ENCODE measurements at regions not wholly inside any gene's neighbourhood (a gene's known extent, or its start where the extent isn't known, plus 50 kb on each side); places are given as distances from the start of the nearest gene placed in this dataset.
"Not testable (repeated sequence)": the region's sequence is repeated elsewhere in the genome, so short reads cannot be mapped to it uniquely, and the experiment has no call there.

GRCh38 chr5:174900240-174900865 lies 176.0 kb downstream of the MSX2 start:
- no peak for DNase-seq

DNA sequence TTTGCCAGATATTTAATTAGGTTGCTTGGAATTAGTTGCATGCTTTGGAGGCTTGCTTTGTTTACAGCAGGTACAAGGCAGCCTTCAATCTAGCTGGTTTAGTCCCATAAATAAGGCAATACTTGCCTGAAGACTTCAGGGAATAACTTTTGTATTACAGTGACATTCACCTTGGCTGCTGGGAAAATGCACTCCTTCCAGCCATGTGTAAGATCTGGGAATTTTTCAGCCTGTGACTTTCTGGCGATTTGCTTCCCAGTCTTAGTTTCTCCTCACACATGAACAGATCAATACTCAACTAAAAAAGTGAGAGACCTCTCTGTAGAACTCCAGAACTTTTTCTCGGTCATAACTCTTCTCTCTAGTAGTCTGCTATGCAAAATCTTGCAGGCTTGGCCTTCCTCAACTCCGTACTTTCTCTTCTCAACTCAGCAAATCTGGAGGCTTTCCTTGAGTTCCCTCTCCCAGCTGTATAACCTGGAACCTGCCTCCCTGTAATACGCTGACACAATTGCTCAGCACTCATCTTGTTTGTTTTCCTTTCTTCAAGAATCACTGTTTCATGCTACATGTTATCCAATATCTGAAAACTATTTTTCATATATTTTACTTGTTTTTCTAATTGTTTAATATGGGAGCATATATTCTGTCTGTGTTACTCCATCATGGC lies 173.0 kb downstream of the MSX2 start:
- no peak for DNase-seq

DNA sequence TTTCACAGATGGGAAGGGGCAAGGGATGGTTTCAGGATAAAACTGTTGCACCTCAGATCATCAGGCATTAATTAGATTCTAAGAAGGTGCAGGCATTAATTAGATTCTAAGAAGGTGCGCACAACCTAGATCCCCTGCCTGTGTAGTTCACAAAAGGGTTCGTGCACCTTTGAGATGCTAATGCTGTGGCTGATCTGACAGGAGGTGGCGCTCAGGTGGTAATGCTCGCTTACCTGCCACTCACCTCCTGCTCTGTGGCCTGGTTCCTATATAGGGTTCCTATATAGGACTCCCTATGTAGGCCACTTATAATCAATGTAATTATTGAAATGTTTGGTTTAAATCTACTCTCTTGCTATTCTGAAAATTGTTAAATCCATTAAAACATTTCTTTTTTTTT lies 171.0 kb downstream of the MSX2 start:
- DNase-seq, result no peak

- no peak for DNase-seq
Measured at GRCh38 chr5:174892742-174893141, 168.4 kb downstream of the MSX2 start.

GRCh38 chr5:174880412-174881200 lies 156.2 kb downstream of the MSX2 start:
- DNase-seq, result not testable (repeated sequence)

- no peak for DNase-seq
Measured at GRCh38 chr5:174877987-174878386, 153.6 kb downstream of the MSX2 start.

GRCh38 chr5:174872271-174872670 lies 147.9 kb downstream of the MSX2 start:
- no peak for DNase-seq

DNA sequence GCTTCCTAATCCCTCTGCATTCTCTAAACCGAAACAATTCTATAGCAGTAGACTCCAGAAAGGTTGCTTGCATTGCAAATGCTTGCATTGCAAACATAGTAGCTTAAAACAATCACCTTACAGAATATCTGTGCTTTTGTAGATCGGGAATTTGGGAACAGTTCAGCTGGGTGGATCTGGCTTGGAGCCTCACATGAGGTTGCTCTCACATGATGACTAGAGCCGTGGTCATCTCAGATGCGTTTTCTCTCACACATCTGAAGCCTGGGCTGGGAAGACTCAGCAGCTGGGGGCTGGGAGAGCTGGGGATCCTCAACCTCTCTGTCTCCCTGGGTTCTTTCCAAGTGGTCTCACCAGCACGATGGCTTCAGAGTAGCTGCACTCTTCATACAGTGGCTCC lies 127.8 kb downstream of the MSX2 start:
- no peak for DNase-seq

GRCh38 chr5:174850565-174851169 lies 126.3 kb downstream of the MSX2 start:
- no peak for DNase-seq

DNA sequence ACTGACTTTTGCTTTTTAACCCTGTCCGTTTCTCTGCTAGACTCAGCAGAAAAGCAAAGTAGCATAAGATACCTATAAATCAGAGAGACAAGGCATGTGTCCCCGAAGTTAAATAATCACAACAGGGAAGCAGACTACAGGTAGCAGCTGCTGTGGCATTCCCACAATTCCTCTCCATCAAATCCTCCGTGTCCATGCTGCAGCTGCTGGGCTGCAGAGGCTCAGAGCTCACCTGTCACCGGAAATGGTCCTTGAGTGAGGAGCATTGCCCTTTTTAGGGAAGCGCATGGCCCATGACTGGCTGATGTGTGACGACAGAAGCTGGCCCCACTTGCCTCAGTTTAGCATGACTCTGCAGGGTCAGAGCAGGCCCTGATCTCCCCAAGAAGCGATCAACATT lies 125.0 kb downstream of the MSX2 start:
- DNase-seq, result no peak

DNA sequence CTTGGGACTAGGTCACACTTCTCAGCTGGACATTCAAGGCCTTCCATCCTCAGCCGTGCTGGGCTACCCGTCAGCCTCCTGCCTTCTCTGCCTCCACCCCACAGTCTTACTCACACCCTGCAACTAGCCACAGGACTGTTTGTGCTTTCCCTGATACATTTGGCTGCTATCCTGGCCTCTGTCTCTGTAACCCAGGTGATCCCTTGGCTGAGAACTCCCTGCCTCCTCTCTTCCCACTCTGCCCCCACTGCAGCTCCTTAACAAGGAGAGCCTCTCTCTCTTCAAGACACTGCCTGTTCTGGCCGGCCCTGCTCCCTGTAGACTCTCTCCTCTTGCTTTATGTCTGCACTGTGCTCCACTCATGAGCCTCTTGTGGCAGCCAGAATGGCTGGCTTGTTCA lies 120.6 kb downstream of the MSX2 start:
- no peak for DNase-seq

DNA sequence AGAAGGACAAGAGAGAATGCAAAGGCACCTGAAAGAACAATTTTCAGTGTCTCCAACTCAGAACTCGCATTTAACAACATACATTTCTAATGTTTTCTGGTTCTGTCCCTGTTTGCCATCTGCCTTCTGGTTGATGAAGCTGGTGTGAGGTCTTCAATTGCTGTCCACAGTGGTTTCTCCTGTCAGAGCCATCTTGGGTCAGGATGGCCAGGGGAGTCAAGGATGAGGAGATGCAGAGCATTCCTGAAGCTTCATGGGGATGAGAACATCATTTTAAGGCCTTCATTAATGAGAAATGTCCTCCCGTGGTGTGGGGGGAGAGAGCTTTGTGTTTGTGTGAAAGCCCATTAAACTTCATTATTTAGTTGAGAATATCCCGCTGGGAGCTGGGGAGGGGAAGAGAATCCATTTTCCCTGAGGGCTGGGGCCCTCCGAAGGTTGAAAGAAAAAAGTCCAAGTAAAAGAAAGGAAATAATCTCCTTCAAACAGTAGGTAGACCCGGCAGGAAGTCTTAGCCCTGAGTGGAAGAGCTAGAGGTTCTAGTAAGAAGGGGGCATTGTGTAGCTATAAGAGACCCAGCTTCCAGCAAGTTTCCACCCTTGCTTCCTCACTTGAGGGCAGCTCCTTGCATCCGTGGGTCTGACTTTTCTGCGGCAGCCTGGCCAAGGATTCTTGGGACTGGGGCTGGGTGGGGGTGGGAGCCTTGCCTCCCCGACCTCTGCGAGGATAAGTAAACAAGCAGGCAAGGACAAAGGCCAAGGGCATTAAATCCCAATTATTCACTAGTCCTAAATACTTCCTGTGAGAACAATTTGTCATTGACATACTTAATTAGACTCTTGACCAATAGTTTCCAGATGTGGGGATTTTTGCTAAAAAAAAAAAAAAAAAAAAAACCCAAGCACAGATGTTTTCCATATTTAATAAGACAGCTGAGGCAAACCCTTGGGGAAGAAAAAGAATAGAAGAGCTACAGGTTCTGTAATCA lies 119.2 kb downstream of the MSX2 start:
- DNase-seq, result no peak

- DNase-seq, result no peak
Measured at GRCh38 chr5:174840435-174840834, 116.1 kb downstream of the MSX2 start.

DNA sequence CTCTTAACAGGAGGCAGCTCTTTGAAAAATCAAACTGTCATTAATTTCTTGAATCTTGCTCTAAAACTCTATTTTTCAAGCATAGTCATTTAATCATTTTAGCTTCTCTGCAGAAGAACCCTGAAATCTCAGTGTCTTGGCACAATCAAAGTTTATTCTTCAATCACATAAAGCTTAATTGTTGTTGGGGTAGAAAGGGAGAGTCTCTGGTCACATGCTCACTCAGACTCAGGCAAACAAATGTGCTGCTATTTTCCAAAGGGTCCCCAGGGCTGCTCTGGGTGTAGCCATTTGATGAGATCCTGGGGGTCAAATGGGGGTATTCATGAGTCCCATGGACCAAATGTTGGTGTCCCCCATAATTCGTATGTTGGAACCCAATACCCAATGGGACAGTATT lies 114.8 kb downstream of the MSX2 start:
- DNase-seq, result no peak

GRCh38 chr5:174837919-174838902 lies 113.8 kb downstream of the MSX2 start:
- no peak for DNase-seq

GRCh38 chr5:174834081-174834480 lies 109.7 kb downstream of the MSX2 start:
- no peak for DNase-seq

- DNase-seq, result no peak
Measured at GRCh38 chr5:174832811-174833210, 108.4 kb downstream of the MSX2 start.

DNA sequence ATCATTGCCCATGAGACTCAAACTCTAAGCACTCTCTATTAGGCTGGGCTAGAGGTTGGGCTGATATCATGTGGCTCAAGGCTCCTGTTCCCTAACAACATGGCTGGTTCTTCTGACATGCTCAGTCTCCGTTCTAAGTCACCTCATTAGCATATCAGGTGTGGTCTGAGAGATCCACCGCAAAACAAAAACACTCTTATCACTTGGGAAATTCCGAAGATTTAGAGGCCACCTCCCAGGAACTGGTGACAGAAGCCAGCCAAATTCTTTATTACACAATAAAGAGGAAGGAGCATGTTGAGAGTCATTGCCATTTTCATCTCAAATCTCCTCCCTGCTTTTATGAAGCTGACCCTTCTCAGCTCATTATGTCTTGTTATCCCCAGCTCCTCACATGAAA lies 107.6 kb downstream of the MSX2 start:
- DNase-seq, result no peak

DNA sequence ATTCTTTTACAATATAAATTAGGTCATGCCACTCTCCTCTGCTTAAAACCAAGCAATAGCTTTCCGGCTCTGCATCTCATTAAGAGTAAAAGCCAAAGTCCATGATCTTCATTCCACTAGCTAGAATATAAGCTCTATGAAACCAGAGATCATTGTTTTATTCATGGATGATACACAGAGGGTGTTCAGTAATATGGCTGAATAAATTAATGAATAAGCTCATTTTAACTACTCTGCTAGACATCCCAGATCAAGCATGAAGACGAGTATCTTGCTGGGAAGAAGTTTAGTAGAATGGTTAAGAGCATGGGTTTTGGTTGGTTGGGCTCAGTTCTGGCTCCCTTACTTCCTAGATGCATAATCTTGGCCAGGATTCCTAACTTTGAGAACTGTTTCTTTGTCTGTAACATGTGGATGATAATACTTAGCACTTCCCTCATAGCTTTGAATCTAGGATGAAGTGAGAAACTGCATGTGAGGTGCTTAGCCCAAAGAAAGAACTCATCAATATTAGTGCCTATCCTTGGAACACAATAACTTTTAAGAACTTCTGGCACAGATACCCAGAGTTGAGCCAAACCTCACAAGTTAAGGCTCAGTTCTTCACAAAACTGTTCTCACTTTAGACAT lies 106.8 kb downstream of the MSX2 start:
- no peak for DNase-seq

- DNase-seq, result no peak
Measured at GRCh38 chr5:174829511-174829864, 105.1 kb downstream of the MSX2 start.

All from DMS153 (cell line).